ENCODE measurements at regions not wholly inside any gene's neighbourhood (a gene's known extent, or its start where the extent isn't known, plus 50 kb on each side); places are given as distances from the start of the nearest gene placed in this dataset.
"Not testable (repeated sequence)": the region's sequence is repeated elsewhere in the genome, so short reads cannot be mapped to it uniquely, and the experiment has no call there.

DNA sequence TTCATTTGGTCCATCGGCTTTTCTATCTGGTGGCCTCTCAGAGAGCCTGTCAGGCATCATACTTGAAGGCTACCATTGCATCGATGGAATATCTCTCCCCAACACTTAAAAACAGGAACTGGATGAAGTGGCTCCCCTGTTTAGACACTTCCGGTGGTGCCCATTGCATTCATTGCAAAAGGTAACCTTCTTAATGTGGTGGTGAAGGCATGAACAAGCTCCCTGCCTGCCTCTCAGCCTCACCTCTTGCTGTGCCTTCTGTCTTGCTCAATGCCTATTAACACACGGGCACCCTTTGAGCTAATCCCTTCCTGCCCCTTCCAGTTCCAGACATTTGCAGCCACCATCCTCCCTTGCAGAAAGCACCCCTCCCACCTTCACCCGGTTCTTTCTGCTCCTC lies 233.1 kb upstream of the MSX2 start:
- Mint-ChIP-seq H3K4me3 (no peak overlapping the region), H3K4me1 (no peaks in the 10 kb centered on the region), H3K27me3 (no peaks in the 10 kb centered on the region), H3K9me3 (peaks cover 8% of the 10 kb centered on the region), H3K36me3 (no peaks in the 10 kb centered on the region), H3K27ac (no peak overlapping the region)
- no peak for ATAC-seq

DNA sequence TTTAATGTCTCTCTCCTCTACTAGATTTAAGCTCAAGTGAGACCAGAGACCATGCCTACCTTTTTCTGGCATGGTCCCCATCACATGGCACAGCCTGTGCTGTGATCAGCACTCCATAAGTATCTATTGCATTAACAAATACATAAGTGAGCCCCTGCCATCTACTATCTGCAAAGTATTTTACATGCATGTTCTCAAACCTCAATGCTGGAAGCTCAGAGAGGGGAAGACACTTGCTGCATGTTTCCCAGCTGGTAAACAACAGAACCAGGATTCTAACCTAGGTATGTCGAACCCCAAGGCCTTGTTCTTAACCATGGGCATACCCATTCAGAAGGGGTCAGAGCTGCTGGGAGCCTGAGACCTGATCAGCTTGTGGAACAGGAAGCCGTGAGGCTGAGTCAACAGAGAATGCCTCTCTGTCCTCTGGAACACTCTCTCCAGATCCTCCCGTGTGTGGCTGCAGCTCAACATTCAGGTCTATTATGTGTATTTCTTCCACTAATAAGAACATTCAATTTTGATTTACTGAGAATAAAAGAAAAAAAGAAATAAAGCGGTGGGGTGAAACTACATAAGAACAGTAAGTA lies 232.5 kb upstream of the MSX2 start:
- no peaks in the 10 kb centered on the region for H3K36me3 Mint-ChIP-seq
- no peaks in the 10 kb centered on the region for H3K27me3 Mint-ChIP-seq
- no peak overlapping the region for H3K4me3 Mint-ChIP-seq
- ATAC-seq, result no peak
- peaks cover 6% of the 10 kb centered on the region for H3K9me3 Mint-ChIP-seq
- H3K4me1 Mint-ChIP-seq, result no peaks in the 10 kb centered on the region
- no peak overlapping the region for H3K27ac Mint-ChIP-seq

DNA sequence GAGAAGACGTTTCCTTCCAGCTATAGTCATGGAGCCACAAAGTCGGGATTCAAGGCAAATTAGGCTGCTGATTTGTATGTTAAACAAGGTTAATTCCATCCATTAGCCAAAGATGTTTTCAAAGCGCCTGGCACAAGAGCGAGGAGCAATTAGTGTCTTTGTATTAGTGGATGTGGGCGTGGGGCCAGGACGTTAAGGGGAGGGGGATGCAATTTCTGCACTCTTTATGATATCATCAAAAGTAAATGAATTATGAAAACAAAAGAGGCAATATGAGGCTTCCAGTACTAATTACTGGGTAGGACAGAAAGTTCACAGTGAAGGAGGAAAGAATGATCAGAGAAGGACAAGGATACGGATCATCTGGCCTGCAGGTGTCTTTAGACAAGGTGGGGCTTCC lies 230.9 kb upstream of the MSX2 start:
- H3K4me1 Mint-ChIP-seq, result no peaks in the 10 kb centered on the region
- H3K27me3 Mint-ChIP-seq, result no peaks in the 10 kb centered on the region
- H3K36me3 Mint-ChIP-seq, result no peaks in the 10 kb centered on the region
- no peak overlapping the region for H3K4me3 Mint-ChIP-seq
- no peak for ATAC-seq
- no peak overlapping the region for H3K27ac Mint-ChIP-seq
- H3K9me3 Mint-ChIP-seq, result peaks cover 8% of the 10 kb centered on the region

DNA sequence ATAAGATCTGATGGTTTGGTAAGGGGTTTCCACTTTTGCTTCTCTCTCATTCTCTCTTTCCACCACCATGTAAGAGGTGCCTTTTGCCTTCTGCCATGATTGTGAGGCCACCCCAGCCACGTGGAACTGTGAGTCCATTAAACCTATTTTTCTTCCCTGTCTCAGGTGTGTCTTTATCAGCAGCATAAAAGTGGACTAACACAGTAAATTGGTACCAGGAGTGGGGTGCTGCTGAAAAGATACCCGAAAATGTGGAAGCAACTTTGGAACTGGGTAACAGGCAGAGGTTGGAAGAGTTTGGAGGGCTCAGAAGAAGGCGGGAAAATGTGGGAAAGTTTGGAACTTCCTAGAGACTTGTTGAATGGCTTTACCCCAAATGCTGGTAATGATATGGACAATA lies 226.4 kb upstream of the MSX2 start:
- not testable (repeated sequence) for H3K27ac Mint-ChIP-seq, ATAC-seq

DNA sequence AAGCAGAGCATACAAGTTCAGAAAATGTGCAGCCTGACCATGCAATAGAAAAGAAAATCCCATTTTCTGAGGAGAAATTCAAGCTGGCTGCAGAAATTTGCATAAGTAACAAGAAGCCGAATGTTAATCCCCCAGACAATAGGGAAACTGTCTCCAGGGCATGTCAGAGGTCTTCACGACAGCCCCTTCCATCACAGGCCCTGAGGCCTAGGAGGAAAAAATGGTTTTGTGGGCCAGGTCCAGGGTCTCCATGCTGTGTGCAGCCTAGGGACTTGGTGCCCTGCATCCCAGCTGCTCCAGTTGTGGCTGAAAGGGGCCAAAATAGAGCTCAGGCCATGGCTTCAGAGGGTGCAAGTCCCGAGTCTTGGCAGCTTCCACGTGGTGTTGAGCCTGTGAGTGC lies 225.8 kb upstream of the MSX2 start:
- not testable (repeated sequence) for H3K4me1 Mint-ChIP-seq, H3K27me3 Mint-ChIP-seq, ATAC-seq, H3K27ac Mint-ChIP-seq, H3K4me3 Mint-ChIP-seq, H3K36me3 Mint-ChIP-seq
- H3K9me3 Mint-ChIP-seq, result peaks cover 12% of the 10 kb centered on the region

More for the DNA sequence above, 226.4 kb upstream of the MSX2 start:
- H3K27me3 Mint-ChIP-seq, H3K4me1 Mint-ChIP-seq, H3K4me3 Mint-ChIP-seq, H3K36me3 Mint-ChIP-seq: not testable (repeated sequence)
- H3K9me3 Mint-ChIP-seq, result peaks cover 12% of the 10 kb centered on the region

DNA sequence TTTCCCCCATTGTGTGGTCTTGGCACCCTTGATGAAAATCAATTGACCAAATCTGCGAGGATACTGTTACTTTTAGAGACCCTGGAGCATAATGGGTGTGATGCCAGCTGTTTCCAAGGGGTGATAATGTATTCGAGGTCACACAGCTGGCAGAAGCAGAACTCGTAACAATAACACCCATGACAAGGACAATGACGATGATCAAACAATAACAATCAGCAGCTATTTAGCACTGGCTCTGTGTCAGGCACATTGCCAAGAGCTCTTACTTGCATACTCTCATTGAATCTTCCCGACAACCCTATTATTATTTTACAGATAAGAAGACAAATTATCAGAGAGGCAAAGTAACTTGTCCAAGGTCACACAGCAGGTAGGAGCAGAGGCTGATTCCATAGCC lies 223.7 kb upstream of the MSX2 start:
- no peak overlapping the region for H3K4me3 Mint-ChIP-seq
- no peak for ATAC-seq
- no peaks in the 10 kb centered on the region for H3K4me1 Mint-ChIP-seq
- H3K27me3 Mint-ChIP-seq, result no peaks in the 10 kb centered on the region
- no peaks in the 10 kb centered on the region for H3K36me3 Mint-ChIP-seq
- peaks cover 12% of the 10 kb centered on the region for H3K9me3 Mint-ChIP-seq
- no peak overlapping the region for H3K27ac Mint-ChIP-seq

DNA sequence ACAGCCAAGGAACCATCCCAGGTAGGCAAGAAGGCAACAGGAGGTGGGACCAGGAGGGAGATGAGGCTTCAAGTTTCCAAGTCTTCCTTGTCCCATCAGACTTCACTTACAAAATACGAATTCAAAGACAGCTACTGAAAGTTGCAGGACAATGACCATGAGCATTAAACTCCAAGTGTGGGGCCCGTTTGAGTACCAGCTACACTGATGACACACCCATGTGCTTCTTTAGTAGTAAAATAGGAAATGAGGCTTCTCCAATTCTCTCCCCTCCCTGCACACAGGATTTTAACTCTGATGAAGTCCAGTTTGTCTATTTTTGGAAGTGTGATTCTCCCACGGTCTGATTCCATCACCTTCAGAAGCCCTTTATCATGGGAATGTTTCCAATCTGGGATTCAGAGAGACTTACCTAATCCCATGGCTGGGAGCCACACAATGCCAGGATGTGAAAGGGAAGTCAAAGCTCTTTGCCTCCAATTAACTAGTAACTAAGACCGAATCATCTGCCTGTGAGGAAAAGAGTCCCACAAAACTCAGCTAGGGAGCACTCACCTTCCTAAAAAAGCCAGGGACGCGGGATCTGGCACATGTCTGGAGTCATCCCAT lies 222.8 kb upstream of the MSX2 start:
- Mint-ChIP-seq H3K9me3 (peaks cover 10% of the 10 kb centered on the region), H3K27me3 (no peaks in the 10 kb centered on the region), H3K4me3 (no peak overlapping the region), H3K4me1 (no peaks in the 10 kb centered on the region), H3K36me3 (no peaks in the 10 kb centered on the region), H3K27ac (no peak overlapping the region)
- ATAC-seq, result no peak

DNA sequence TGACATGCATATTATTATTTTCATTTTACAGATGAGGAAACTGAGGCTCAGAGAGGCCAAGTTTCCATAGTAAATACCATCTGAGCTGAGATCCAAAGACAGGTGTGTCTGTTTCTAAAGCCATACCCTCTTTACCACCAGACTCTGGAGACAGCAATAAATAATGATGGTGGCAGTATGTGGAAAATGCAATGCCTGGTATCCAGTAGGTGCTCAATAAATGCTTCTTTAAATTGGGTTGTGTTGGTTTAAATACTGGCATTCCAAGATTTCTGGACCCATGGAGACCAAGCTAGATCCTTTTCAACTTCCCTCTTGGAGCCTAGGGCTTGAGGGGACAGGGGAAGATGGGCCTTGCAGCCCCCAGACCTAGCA lies 221.3 kb upstream of the MSX2 start:
- ATAC-seq, result no peak
- Mint-ChIP-seq H3K27me3 (no peaks in the 10 kb centered on the region), H3K36me3 (no peaks in the 10 kb centered on the region), H3K4me1 (no peaks in the 10 kb centered on the region), H3K27ac (no peak overlapping the region), H3K4me3 (no peak overlapping the region), H3K9me3 (peaks cover 7% of the 10 kb centered on the region)

DNA sequence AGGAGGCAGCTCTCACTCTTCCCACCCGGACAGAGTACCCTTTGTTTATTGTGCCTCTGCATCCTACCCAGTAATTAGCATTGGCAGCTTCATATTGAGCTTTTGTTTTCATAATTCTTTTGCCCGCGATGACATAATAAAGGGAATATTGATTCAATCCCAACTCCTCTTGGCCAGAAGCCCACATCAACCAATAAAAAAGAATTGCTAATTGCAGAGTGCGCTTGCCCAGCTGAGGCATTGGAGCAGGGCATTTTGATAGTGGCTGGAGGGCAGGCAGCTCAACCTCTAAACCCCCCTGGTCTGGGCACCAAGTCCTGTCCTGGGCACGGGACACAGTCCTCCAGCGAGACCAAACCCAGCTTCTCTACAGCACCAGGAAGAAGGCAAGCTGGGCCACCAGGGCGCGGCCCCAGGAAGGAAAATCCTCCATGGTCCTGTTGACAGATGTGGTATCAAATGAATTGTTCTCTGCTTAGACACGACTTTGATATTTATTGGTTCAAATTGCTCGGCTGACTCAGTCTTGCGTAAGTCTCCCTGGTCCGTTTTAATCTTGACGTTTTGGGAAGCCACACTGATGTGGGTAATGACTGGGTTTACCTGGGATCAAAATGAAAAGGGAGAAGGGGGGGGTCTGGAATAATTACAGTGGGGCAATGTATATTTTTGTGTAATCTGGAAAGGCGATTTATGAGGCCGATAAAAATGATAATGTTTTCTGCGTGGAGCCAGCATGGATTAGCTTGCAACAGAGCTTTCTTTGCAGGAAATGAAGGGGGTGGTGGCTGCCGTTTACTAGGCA lies 220.7 kb upstream of the MSX2 start:
- no peaks in the 10 kb centered on the region for H3K36me3 Mint-ChIP-seq
- ATAC-seq, result no peak
- H3K4me3 Mint-ChIP-seq, result no peak overlapping the region
- no peak overlapping the region for H3K27ac Mint-ChIP-seq
- H3K9me3 Mint-ChIP-seq, result peaks cover 4% of the 10 kb centered on the region
- no peaks in the 10 kb centered on the region for H3K27me3 Mint-ChIP-seq
- H3K4me1 Mint-ChIP-seq, result no peaks in the 10 kb centered on the region

DNA sequence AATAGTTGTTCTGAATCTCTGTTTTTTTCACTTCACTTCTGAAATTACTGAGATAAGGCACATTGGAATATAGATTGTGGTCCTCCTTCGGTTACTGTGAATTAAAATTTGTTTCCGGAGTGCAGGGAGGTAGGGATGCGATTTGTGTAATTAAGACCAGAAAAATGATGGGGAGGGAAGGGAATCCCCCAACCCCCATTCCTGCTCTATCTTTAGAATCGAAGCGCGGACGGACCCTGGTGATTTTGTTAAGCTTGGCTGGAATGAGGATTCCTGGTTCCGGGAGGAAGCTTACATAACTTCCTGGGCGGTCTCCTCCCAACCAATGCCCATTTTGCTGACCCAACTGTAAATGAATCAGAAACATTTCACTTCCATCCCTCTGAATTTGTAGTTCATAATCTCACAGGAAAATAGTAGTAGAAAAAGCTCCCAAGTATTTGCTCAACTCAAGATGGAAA lies 220.1 kb upstream of the MSX2 start:
- no peak overlapping the region for H3K27ac Mint-ChIP-seq
- H3K27me3 Mint-ChIP-seq, result no peaks in the 10 kb centered on the region
- ATAC-seq, result no peak

DNA sequence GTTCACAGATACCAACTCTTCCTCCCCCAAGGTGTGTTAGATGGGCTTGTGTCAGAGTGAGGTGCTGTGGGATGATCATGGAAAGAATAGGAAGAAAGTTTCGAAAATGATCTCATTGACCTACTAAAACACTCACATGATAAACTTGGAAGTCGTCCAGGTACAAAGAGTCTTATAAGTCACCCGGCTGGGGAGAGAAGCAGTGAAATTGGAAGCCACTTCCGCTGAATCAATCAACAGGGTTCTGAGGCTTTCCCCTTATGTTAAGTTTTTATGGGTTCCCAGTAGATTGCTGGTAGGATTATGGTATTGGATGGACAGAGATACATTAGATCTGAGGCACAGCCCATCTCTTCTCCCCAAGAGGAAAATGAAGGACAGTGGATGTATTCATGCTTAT lies 218.8 kb upstream of the MSX2 start:
- no peaks in the 10 kb centered on the region for H3K4me1 Mint-ChIP-seq
- no peaks in the 10 kb centered on the region for H3K36me3 Mint-ChIP-seq
- H3K4me3 Mint-ChIP-seq, result no peak overlapping the region
- peaks cover 2% of the 10 kb centered on the region for H3K9me3 Mint-ChIP-seq
- no peak overlapping the region for H3K27ac Mint-ChIP-seq
- ATAC-seq, result no peak
- no peaks in the 10 kb centered on the region for H3K27me3 Mint-ChIP-seq

More for the DNA sequence above, 220.1 kb upstream of the MSX2 start:
- H3K4me1 Mint-ChIP-seq, result no peaks in the 10 kb centered on the region
- H3K9me3 Mint-ChIP-seq, result peaks cover 4% of the 10 kb centered on the region
- no peaks in the 10 kb centered on the region for H3K36me3 Mint-ChIP-seq
- no peak overlapping the region for H3K4me3 Mint-ChIP-seq

DNA sequence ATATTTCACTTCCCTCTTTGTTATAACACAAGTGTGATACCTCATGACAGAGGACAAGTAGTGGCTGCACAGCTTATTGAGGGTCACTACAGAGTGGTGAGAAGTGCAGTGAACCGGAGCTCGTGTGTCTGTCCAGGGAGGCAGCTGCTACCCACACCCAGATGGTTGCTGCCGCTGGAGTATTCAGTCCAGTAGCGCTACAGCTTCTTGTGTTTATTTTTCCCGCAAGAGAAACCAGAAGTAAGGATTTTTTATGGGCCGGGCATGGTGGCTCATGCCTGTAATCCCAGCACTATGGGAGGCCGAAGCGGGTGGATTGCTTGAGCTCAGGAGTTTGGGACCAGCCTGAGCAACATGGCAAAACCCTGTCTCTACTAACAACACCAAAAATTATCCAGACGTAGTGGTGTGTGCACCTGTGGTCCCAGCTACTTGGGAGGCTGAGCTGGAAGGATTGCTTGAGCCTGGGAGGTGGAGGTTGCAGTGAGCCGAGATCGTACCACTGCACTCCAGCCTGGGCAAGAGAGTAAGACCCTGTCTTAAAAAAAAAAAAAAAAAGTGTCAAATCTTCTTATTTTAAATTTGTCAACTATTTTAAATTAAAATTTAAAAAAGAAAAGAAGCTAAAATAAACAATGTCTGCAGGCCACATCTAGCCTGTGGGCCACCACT lies 213.5 kb upstream of the MSX2 start:
- not testable (repeated sequence) for H3K27me3 Mint-ChIP-seq, H3K9me3 Mint-ChIP-seq, H3K36me3 Mint-ChIP-seq, H3K4me3 Mint-ChIP-seq, ATAC-seq, H3K27ac Mint-ChIP-seq, H3K4me1 Mint-ChIP-seq

DNA sequence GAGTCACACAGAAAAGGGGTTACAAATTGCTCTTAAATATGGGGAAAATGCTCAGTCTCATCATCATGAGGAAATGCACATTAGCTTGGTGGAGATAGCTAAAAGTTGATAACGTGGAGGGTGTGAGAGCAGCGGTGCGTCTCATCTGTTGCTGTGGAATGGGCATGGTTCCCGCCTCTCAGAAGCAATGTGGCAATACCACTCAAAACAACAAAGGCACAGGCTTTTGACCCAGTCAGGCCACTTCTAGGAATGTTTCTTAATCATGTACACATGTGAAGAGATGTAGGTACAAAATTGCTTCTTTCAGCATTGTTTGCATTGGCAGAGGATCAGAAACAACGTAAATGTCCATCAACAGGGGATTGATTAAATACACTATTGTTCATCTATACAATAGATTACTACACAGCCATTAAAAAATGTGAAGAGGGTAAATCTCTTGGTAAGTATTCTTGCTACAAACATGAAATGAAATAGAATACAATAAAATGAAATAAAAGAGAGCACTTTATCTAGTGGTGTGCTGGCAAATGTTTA lies 212.6 kb upstream of the MSX2 start:
- no peak for ATAC-seq
- Mint-ChIP-seq H3K36me3 (no peaks in the 10 kb centered on the region), H3K4me1 (no peaks in the 10 kb centered on the region), H3K27me3 (no peaks in the 10 kb centered on the region), H3K9me3 (peaks cover 3% of the 10 kb centered on the region), H3K4me3 (no peak overlapping the region), H3K27ac (no peak overlapping the region)

DNA sequence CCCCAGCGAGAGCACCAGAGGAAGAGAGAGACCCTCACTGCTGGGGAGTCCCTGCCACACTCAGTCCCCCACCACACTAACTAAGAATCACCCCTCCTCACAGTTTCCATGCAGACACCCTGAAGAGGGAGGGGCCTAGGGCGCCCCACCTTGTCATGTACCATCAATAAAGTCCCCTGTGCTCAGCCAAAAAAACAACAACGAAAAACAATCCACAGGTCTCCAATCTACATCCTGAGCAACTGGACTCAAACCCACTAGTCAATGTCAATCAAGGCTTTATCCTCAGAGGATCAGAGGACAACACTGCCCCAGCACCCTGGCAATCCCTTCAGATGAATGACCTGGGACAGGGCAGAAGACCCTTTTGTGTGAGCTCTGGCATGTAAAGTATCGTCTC lies 210.1 kb upstream of the MSX2 start:
- no peak overlapping the region for H3K27ac Mint-ChIP-seq
- no peaks in the 10 kb centered on the region for H3K4me1 Mint-ChIP-seq
- H3K4me3 Mint-ChIP-seq, result no peak overlapping the region
- no peak for ATAC-seq
- H3K9me3 Mint-ChIP-seq, result peaks cover 3% of the 10 kb centered on the region
- no peaks in the 10 kb centered on the region for H3K27me3 Mint-ChIP-seq
- H3K36me3 Mint-ChIP-seq, result no peaks in the 10 kb centered on the region

DNA sequence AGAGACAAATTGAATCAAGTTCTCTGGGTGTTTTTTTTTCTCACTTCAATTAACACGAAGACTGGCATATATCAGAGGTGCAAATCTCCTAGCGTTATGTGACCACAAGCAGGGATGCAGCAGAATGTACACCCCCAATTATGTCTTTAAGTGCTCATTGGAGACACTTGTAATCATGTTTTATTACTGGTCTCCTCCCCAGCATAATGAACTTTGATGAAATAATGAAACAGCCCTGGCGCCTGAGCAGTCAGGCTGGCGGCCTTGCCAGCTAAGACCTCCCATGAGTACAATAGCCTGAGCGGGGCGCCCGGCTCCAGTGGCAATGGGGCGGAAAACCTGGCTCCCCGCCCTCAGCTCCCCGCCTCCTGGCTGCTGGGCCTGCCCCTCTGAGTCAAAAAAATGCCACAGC lies 209.4 kb upstream of the MSX2 start:
- no peaks in the 10 kb centered on the region for H3K27me3 Mint-ChIP-seq
- ATAC-seq, result no peak

More for the DNA sequence above, 209.4 kb upstream of the MSX2 start:
- peaks cover 3% of the 10 kb centered on the region for H3K9me3 Mint-ChIP-seq
- H3K4me3 Mint-ChIP-seq, result no peak overlapping the region
- no peak overlapping the region for H3K27ac Mint-ChIP-seq
- H3K36me3 Mint-ChIP-seq, result no peaks in the 10 kb centered on the region
- no peaks in the 10 kb centered on the region for H3K4me1 Mint-ChIP-seq
